Stomach smooth muscle (tissue), 2 donors: ENCODE measurements at regions not wholly inside any gene's neighbourhood (a gene's known extent, or its start where the extent isn't known, plus 50 kb on each side); places are given as distances from the start of the nearest gene placed in this dataset.

ENCODE experiments used
- H3K27ac ChIP-seq: one replicate; pipeline ENCODE4 v1.7.0; 2013; ENCODE audit warnings: mild to moderate bottlenecking, low read length, inconsistent platforms
- H3K27me3 ChIP-seq, 2 donors: one replicate each; pipeline ENCODE4 v1.7.0; 2013; ENCODE audit warnings: low read length in 2 of 2; ENCODE audit not compliant: insufficient read depth in 2 of 2, control insufficient read depth in 1 of 2
- H3K36me3 ChIP-seq, 2 donors: one replicate each; pipeline ENCODE4 v1.7.0; 2013; ENCODE audit warnings: low read length in 2 of 2; ENCODE audit not compliant: control insufficient read depth in 2 of 2, insufficient read depth in 2 of 2
- H3K4me1 ChIP-seq: one replicate; pipeline ENCODE4 v1.7.0; 2013; ENCODE audit warnings: low read length; ENCODE audit not compliant: control insufficient read depth, insufficient read depth
- H3K4me3 ChIP-seq, 2 donors: one replicate each; pipeline ENCODE4 v1.7.0; 2013; ENCODE audit warnings: low read length in 2 of 2
- H3K9ac ChIP-seq, 2 donors: one replicate each; pipeline ENCODE4 v1.7.0; 2013; ENCODE audit warnings: low read length in 2 of 2, mild to moderate bottlenecking in 1 of 2
- H3K9me3 ChIP-seq, 2 donors: one replicate each; pipeline ENCODE4 v1.7.0; 2013; ENCODE audit warnings: low read length in 2 of 2; ENCODE audit not compliant: control insufficient read depth in 2 of 2
- donor health status: healthy.
- donor health status: Pancreatic carcinoma.

- no peaks in the 10 kb centered on the region for H3K27me3 ChIP-seq
- no peak overlapping the region for H3K27ac ChIP-seq
- H3K36me3 ChIP-seq = no peaks in the 10 kb centered on the region
- H3K4me1 ChIP-seq = no peaks in the 10 kb centered on the region
- H3K4me3 ChIP-seq = no peak overlapping the region
- no peaks in the 10 kb centered on the region for H3K9me3 ChIP-seq
- H3K9ac ChIP-seq = no peak overlapping the region
These were observed 1096.8 kb downstream of the LRFN5 start for GRCh38 chr14:42703501-42703900.

GRCh38 chr14:42687421-42687820, 1080.7 kb downstream of the LRFN5 start:
- Histone ChIP-seq H3K4me1 (no peaks in the 10 kb centered on the region), H3K27me3 (no peaks in the 10 kb centered on the region), H3K27ac (no peak overlapping the region), H3K9ac (no peak overlapping the region), H3K36me3 (no peaks in the 10 kb centered on the region), H3K4me3 (no peak overlapping the region), H3K9me3 (no peaks in the 10 kb centered on the region)

GRCh38 chr14:42683707-42684106, 1077.0 kb downstream of the LRFN5 start:
- H3K4me3 ChIP-seq = no peak overlapping the region
- no peaks in the 10 kb centered on the region for H3K4me1 ChIP-seq
- H3K27me3 ChIP-seq = no peaks in the 10 kb centered on the region
- no peaks in the 10 kb centered on the region for H3K9me3 ChIP-seq
- H3K27ac ChIP-seq = no peak overlapping the region
- no peak overlapping the region for H3K9ac ChIP-seq
- H3K36me3 ChIP-seq = no peaks in the 10 kb centered on the region

- Histone ChIP-seq H3K4me1 (no peaks in the 10 kb centered on the region), H3K27ac (no peak overlapping the region), H3K36me3 (no peaks in the 10 kb centered on the region), H3K9ac (no peak overlapping the region), H3K27me3 (no peaks in the 10 kb centered on the region), H3K4me3 (no peak overlapping the region), H3K9me3 (no peaks in the 10 kb centered on the region)
These were observed 1070.0 kb downstream of the LRFN5 start for GRCh38 chr14:42676636-42677035.

GRCh38 chr14:42673963-42674362, 1067.3 kb downstream of the LRFN5 start:
- no peak overlapping the region for H3K9ac ChIP-seq

GRCh38 chr14:42671636-42672035, 1065.0 kb downstream of the LRFN5 start:
- H3K27me3 ChIP-seq = no peaks in the 10 kb centered on the region
- H3K27ac ChIP-seq = no peak overlapping the region
- H3K4me1 ChIP-seq = no peaks in the 10 kb centered on the region
- no peak overlapping the region for H3K4me3 ChIP-seq
- H3K9ac ChIP-seq = no peak overlapping the region
- H3K9me3 ChIP-seq = no peaks in the 10 kb centered on the region
- no peaks in the 10 kb centered on the region for H3K36me3 ChIP-seq

More at GRCh38 chr14:42673963-42674362, 1067.3 kb downstream of the LRFN5 start:
- Histone ChIP-seq H3K36me3 (no peaks in the 10 kb centered on the region), H3K4me1 (no peaks in the 10 kb centered on the region), H3K9me3 (no peaks in the 10 kb centered on the region), H3K27ac (no peak overlapping the region), H3K4me3 (no peak overlapping the region), H3K27me3 (no peaks in the 10 kb centered on the region)

GRCh38 chr14:42665083-42665482, 1058.4 kb downstream of the LRFN5 start:
- no peak overlapping the region for H3K9ac ChIP-seq
- H3K36me3 ChIP-seq = no peaks in the 10 kb centered on the region
- no peak overlapping the region for H3K27ac ChIP-seq
- H3K27me3 ChIP-seq = no peaks in the 10 kb centered on the region
- no peaks in the 10 kb centered on the region for H3K9me3 ChIP-seq
- H3K4me1 ChIP-seq = no peaks in the 10 kb centered on the region
- no peak overlapping the region for H3K4me3 ChIP-seq

- no peaks in the 10 kb centered on the region for H3K4me1 ChIP-seq
- no peak overlapping the region for H3K4me3 ChIP-seq
- no peaks in the 10 kb centered on the region for H3K27me3 ChIP-seq
- no peak overlapping the region for H3K27ac ChIP-seq
- no peak overlapping the region for H3K9ac ChIP-seq
- H3K36me3 ChIP-seq = no peaks in the 10 kb centered on the region
- no peaks in the 10 kb centered on the region for H3K9me3 ChIP-seq
These were observed 1057.5 kb downstream of the LRFN5 start for GRCh38 chr14:42664190-42664589.

GRCh38 chr14:42654707-42655106, 1048.0 kb downstream of the LRFN5 start:
- Histone ChIP-seq H3K36me3 (no peaks in the 10 kb centered on the region), H3K4me1 (no peaks in the 10 kb centered on the region)

GRCh38 chr14:42642787-42643186, 1036.1 kb downstream of the LRFN5 start:
- Histone ChIP-seq H3K9ac (no peak overlapping the region), H3K9me3 (no peaks in the 10 kb centered on the region), H3K4me3 (no peak overlapping the region), H3K36me3 (no peaks in the 10 kb centered on the region), H3K4me1 (no peaks in the 10 kb centered on the region), H3K27ac (no peak overlapping the region), H3K27me3 (no peaks in the 10 kb centered on the region)

More at GRCh38 chr14:42654707-42655106, 1048.0 kb downstream of the LRFN5 start:
- H3K4me3 ChIP-seq = no peak overlapping the region
- H3K27ac ChIP-seq = no peak overlapping the region
- no peak overlapping the region for H3K9ac ChIP-seq
- no peaks in the 10 kb centered on the region for H3K27me3 ChIP-seq
- H3K9me3 ChIP-seq = no peaks in the 10 kb centered on the region

- Histone ChIP-seq H3K27me3 (no peaks in the 10 kb centered on the region), H3K36me3 (no peaks in the 10 kb centered on the region), H3K4me1 (no peaks in the 10 kb centered on the region), H3K27ac (no peak overlapping the region), H3K4me3 (no peak overlapping the region), H3K9me3 (no peaks in the 10 kb centered on the region), H3K9ac (no peak overlapping the region)
These were observed 1026.9 kb downstream of the LRFN5 start for GRCh38 chr14:42633504-42634095.
